IMR-90 (cell line): ENCODE measurements at regions not wholly inside any gene's neighbourhood (a gene's known extent, or its start where the extent isn't known, plus 50 kb on each side); places are given as distances from the start of the nearest gene placed in this dataset.

Experiments
- ATAC-seq: fragments of 200-7000 bp; cut with Tn5 transposase; 2 replicates; pipeline ENCODE4 v1.9.1; 2020; ENCODE audit warnings: low read depth, mild to moderate bottlenecking, moderate library complexity
- BruUV-seq: library from RNA; stranded (reverse); fragments of 400-500 nt; replicated peaks from 2 replicates; lab custom pipeline; 2021; lab: Mats Ljungman, UMichigan
- CTCF ChIA-PET: fragments of 300-600 bp; formaldehyde crosslinking; extraction: SDS; loops from one replicate; lab custom pipeline; 2021; ENCODE audit warnings: antibody characterized with exemption; lab: Yijun Ruan, JAX
- POLR2A ChIA-PET: fragments of 300-600 bp; sonication (Branson Sonifier 250); formaldehyde crosslinking; loops from one replicate; lab custom pipeline; 2022; ENCODE audit warnings: antibody characterized with exemption; ENCODE audit not compliant: unreplicated experiment; lab: Charles Lee
- DNase-seq: peaks from one replicate; pipeline ENCODE4 v3.0.0; 2013
- H2AFZ ChIP-seq: replicated peaks from 2 replicates; pipeline ENCODE3; 2013; ENCODE audit warnings: low read length, mild to moderate bottlenecking; ENCODE audit not compliant: poor library complexity
- H2AK5ac ChIP-seq: 2 replicates; pipeline ENCODE4 v1.6.1; 2013; ENCODE audit warnings: low read depth, low read length, inconsistent platforms
- H2AK9ac ChIP-seq: replicated peaks from 2 replicates; pipeline ENCODE3; 2013; ENCODE audit warnings: mild to moderate bottlenecking, low read depth, low read length, moderate library complexity; ENCODE audit not compliant: poor library complexity
- H2BK120ac ChIP-seq: 2 replicates; pipeline ENCODE4 v1.6.1; 2013; ENCODE audit warnings: low read depth, low read length, inconsistent platforms
- H2BK15ac ChIP-seq: 3 replicates; pipeline ENCODE4 v1.6.1; 2013; ENCODE audit warnings: low read depth, low read length, inconsistent platforms
- H2BK20ac ChIP-seq: 2 replicates; pipeline ENCODE4 v1.6.1; 2013; ENCODE audit warnings: low read depth, mild to moderate bottlenecking, inconsistent platforms, low read length, moderate library complexity
- H2BK5ac ChIP-seq: 2 replicates; pipeline ENCODE4 v1.6.1; 2013; ENCODE audit warnings: mild to moderate bottlenecking, low read depth, low read length, inconsistent platforms; ENCODE audit not compliant: poor library complexity, severe bottlenecking
- H3K14ac ChIP-seq: replicated peaks from 2 replicates; pipeline ENCODE4 v1.6.1; 2013; ENCODE audit warnings: low read depth, low read length, inconsistent platforms
- H3K18ac ChIP-seq: 2 replicates; pipeline ENCODE4 v1.6.1; 2013; ENCODE audit warnings: low read depth, low read length, control low read depth
- H3K23ac ChIP-seq: 2 replicates; pipeline ENCODE4 v1.6.1; 2013; ENCODE audit warnings: low read depth, low read length, inconsistent platforms
- H3K27ac ChIP-seq: 2 replicates; pipeline ENCODE4 v1.5.1; 2013; ENCODE audit warnings: mild to moderate bottlenecking, control low read depth, low read length; ENCODE audit not compliant: insufficient read depth
- H3K27me3 ChIP-seq: 2 replicates; pipeline ENCODE4 v1.6.1; 2013; ENCODE audit warnings: low read length; ENCODE audit not compliant: control insufficient read depth, insufficient read depth
- H3K36me3 ChIP-seq: 2 replicates; pipeline ENCODE4 v1.6.1; 2013; ENCODE audit warnings: low read length, mixed read lengths; ENCODE audit not compliant: control insufficient read depth, insufficient read depth
- H3K4ac ChIP-seq: 2 replicates; pipeline ENCODE4 v1.6.1; 2013; ENCODE audit warnings: low read depth, low read length, inconsistent platforms
- H3K4me1 ChIP-seq: 2 replicates; pipeline ENCODE4 v1.6.1; 2013; ENCODE audit warnings: low read length, mixed read lengths; ENCODE audit not compliant: control insufficient read depth, insufficient read depth
- H3K4me2 ChIP-seq: 2 replicates; pipeline ENCODE4 v1.6.1; 2013; ENCODE audit warnings: low read depth, mild to moderate bottlenecking, control low read depth, low read length, moderate library complexity
- H3K4me3 ChIP-seq: 2 replicates; pipeline ENCODE4 v1.5.1; 2013; ENCODE audit warnings: low read depth, mild to moderate bottlenecking, control low read depth, low read length, moderate library complexity; ENCODE audit not compliant: insufficient read depth
- H3K56ac ChIP-seq: 2 replicates; pipeline ENCODE4 v1.6.1; 2013; ENCODE audit warnings: low read length, inconsistent platforms; ENCODE audit not compliant: insufficient read depth; ENCODE audit errors: extremely low read depth
- H3K79me1 ChIP-seq, 2 experiments: 2 replicates each; pipeline ENCODE4 v1.6.1; 2013; ENCODE audit warnings: low read length in 2 of 2, inconsistent platforms in 1 of 2, low read depth in 1 of 2
- H3K9ac ChIP-seq: 2 replicates; pipeline ENCODE4 v1.6.1; 2013; ENCODE audit warnings: low read depth, low read length, control low read depth
- H3K9me1 ChIP-seq: 2 replicates; pipeline ENCODE4 v1.6.1; 2013; ENCODE audit warnings: low read length, inconsistent platforms; ENCODE audit not compliant: insufficient read depth
- H3K9me3 ChIP-seq: 2 replicates; pipeline ENCODE4 v1.6.1; 2013; ENCODE audit warnings: low read length; ENCODE audit not compliant: control insufficient read depth, insufficient read depth
- H4K20me1 ChIP-seq: 2 replicates; pipeline ENCODE4 v1.6.1; 2013; ENCODE audit warnings: low read length, inconsistent platforms; ENCODE audit not compliant: insufficient read depth
- H4K5ac ChIP-seq: 2 replicates; pipeline ENCODE4 v1.6.1; 2013; ENCODE audit warnings: mild to moderate bottlenecking, low read depth, low read length, control low read depth
- H4K8ac ChIP-seq, 2 experiments: 2 replicates each; pipeline ENCODE4 v1.6.1; 2013; ENCODE audit warnings: low read depth in 2 of 2, low read length in 2 of 2, control low read depth in 1 of 2, inconsistent platforms in 1 of 2
- H4K91ac ChIP-seq: 2 replicates; pipeline ENCODE4 v1.6.1; 2013; ENCODE audit warnings: low read depth, low read length, inconsistent platforms; ENCODE audit not compliant: insufficient read depth
- BHLHE40 ChIP-seq: fragments of 150-350 bp; IDR thresholded peaks from 2 replicates; pipeline ENCODE4 v1.6.1; 2016; ENCODE audit warnings: mild to moderate bottlenecking, low read depth, low read length
- MAFK ChIP-seq: IDR thresholded peaks from 2 replicates; pipeline ENCODE4 v1.6.1; 2012; ENCODE audit warnings: low read depth, low read length, improper control_type of control experiment
- NFE2L2 ChIP-seq: fragments of 150-350 bp; IDR thresholded peaks from 2 replicates; pipeline ENCODE4 v1.6.1; 2016; ENCODE audit warnings: low read depth, mild to moderate bottlenecking, low read length
- WGBS, 2 experiments: methylation state at CpG; one replicate each; pipeline versions ENCODE4 v1.1.5 to v1.1.7; 2013; ENCODE audit warnings: missing lambda C conversion rate in 2 of 2; ENCODE audit not compliant: insufficient read length in 1 of 2; ENCODE audit errors: extremely low coverage in 2 of 2; 5-methylcytosine and 5-hydroxymethylcytosine counted together
- dilution Hi-C: fragments of 300-500 bp; cut with HindIII; formaldehyde crosslinking; loops from one replicate; pipeline ENCODE4 v1.14.3; 2018; ENCODE audit warnings: low sequenced_read_pairs; ENCODE audit not compliant: unreplicated experiment
- in situ Hi-C: fragments of 300-500 bp; cut with MboI; formaldehyde crosslinking; loops from 3 replicates; pipeline ENCODE4 v1.14.3; 2019; ENCODE audit warnings: low sequenced_read_pairs, inconsistent platforms, mixed read lengths
- intact Hi-C: fragments of 100-400 bp; cut with micrococcal nuclease; formaldehyde crosslinking; loops from 2 replicates; pipeline ENCODE4 v1.10.0; 2022
- TF ChIP-seq, protein P1 (sequence below): fragments of 150-350 bp; IDR thresholded peaks from 2 replicates; pipeline ENCODE4 v1.6.1; 2017; ENCODE audit warnings: mild to moderate bottlenecking, antibody characterized with exemption, low read length, low read depth

DNA sequence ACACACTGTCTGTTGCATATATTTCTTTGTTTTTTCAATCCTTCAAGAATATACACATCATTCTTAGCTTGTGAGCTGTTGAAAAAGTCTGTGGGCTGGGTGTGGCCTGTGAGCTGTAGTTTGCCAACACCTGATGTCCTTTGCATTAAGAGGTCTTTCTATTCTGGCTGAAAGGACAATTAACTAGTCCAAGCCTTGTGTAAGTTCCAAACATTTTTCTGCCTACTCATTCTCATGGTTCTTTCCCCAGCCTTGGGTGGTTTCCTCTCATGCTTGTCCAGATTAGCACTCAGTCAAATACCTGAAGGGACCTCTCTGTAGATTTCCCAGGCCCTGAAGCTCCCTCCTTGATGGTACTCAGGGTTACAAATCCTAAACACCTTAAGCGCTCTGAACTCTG lies 57.8 kb upstream of the NABP1 start:
- Histone ChIP-seq H3K4me2 (no peak overlapping the region), H3K9me1 (0 out of 2 replicates have a peak, but pooled peaks cover 3% of the 10 kb centered on the region), H3K36me3 (no peaks in the 10 kb centered on the region), H3K9ac (no peak overlapping the region), H3K4ac (peak overlapping the region; percentile 67), H3K4me1 (peaks cover 10% of the 10 kb centered on the region), H3K14ac (peak overlapping the region; percentile 83; the same call in 1 of the 2 replicates), H2BK15ac (peak overlapping the region; percentile 49; the same call in 1 of the 3 replicates), H2AFZ (no peak overlapping the region), H2AK9ac (no peak overlapping the region), H2BK5ac (peak overlapping the region; percentile 70), H3K9me3 (no peaks in the 10 kb centered on the region), H3K79me1 (no peaks in the 10 kb centered on the region), H4K8ac (peak overlapping the region in 1 of 2 experiments; percentile 75; a peak in 1 of 4 replicates), H3K4me3 (no peak overlapping the region), H4K20me1 (no peaks in the 10 kb centered on the region), H3K23ac (peak overlapping the region; percentile 29; the same call in 1 of the 2 replicates), H3K27ac (peak overlapping the region; percentile 50; the same call in 1 of the 2 replicates), H3K56ac (peak overlapping the region; percentile 42; the same call in 1 of the 2 replicates), H2BK20ac (peak overlapping the region; percentile 92), H3K18ac (peak overlapping the region; percentile 83; the same call in 1 of the 2 replicates), H4K91ac (peak overlapping the region; percentile 88; the same call in 1 of the 2 replicates), H3K27me3 (no peaks in the 10 kb centered on the region), H2BK120ac (peak overlapping the region; percentile 94), H2AK5ac (no peak overlapping the region; the same call in 1 of the 2 replicates), H4K5ac (peak overlapping the region; percentile 90; the same call in 1 of the 2 replicates)
- peak; percentile 71; the same call in 1 of the 2 replicates for TF ChIP-seq NFE2L2
- TF ChIP-seq, protein P1, sequence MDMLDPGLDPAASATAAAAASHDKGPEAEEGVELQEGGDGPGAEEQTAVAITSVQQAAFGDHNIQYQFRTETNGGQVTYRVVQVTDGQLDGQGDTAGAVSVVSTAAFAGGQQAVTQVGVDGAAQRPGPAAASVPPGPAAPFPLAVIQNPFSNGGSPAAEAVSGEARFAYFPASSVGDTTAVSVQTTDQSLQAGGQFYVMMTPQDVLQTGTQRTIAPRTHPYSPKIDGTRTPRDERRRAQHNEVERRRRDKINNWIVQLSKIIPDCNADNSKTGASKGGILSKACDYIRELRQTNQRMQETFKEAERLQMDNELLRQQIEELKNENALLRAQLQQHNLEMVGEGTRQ = no peak
- TF ChIP-seq MAFK = no peak
- no peak for TF ChIP-seq BHLHE40
- ATAC-seq (peak; percentile 56), DNase-seq (peak; percentile 64)
- intact Hi-C loops (loop anchor here (5.0 kb wide), 1 partner anchor 38 kb away; no protein-coding TSS in a partner anchor), in situ Hi-C loops (no loop called here), dilution Hi-C loops (no loop called here)
- POLR2A ChIA-PET = interaction anchor here (1.4 kb wide), 1 partner anchor 56 kb away, joined by 3 read pairs; no protein-coding TSS in a partner anchor
- no TSS peak for BruUV-seq
- WGBS, 2 experiments = no CpG with 5 or more reads among the region's 1 CpG
- CTCF ChIA-PET = interaction anchor here (1.1 kb wide), 1 partner anchor 81 kb away, joined by 9 read pairs; no protein-coding TSS in a partner anchor
